ENCODE measurements at regions not wholly inside any gene's neighbourhood (a gene's known extent, or its start where the extent isn't known, plus 50 kb on each side); places are given as distances from the start of the nearest gene placed in this dataset.
"Not testable (repeated sequence)": the region's sequence is repeated elsewhere in the genome, so short reads cannot be mapped to it uniquely, and the experiment has no call there.

DNA sequence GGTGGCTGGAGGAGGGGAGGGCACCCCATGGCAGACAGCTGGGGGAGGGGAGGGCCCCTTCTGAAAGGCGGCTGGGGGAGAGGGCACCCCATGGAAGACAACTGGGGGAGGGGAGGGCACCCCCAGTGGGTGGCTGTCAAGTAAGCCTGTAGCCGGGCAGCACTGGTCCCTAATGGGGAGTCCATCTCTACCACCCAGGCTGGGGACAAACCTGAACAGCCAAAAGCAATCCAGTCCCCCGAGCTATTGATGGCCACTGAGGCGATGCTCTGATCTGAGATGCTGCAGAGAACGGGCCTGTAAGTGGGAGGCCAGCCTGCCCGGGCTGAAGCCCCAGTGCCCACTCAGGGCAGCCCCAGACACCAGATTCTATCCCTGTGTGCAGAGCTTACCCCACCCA lies 5378.4 kb upstream of the TPTE start:
- TF ChIP-seq, protein P1, sequence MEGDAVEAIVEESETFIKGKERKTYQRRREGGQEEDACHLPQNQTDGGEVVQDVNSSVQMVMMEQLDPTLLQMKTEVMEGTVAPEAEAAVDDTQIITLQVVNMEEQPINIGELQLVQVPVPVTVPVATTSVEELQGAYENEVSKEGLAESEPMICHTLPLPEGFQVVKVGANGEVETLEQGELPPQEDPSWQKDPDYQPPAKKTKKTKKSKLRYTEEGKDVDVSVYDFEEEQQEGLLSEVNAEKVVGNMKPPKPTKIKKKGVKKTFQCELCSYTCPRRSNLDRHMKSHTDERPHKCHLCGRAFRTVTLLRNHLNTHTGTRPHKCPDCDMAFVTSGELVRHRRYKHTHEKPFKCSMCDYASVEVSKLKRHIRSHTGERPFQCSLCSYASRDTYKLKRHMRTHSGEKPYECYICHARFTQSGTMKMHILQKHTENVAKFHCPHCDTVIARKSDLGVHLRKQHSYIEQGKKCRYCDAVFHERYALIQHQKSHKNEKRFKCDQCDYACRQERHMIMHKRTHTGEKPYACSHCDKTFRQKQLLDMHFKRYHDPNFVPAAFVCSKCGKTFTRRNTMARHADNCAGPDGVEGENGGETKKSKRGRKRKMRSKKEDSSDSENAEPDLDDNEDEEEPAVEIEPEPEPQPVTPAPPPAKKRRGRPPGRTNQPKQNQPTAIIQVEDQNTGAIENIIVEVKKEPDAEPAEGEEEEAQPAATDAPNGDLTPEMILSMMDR (IDR thresholded peaks at IDR 0.05), result not testable (repeated sequence)
- not testable (repeated sequence) for TF ChIP-seq POLR2AphosphoS5 (IDR thresholded peaks at IDR 0.05; ENCODE audit: insufficient read depth in 1 of 2, low read depth in 1 of 2); POLR2A (IDR thresholded peaks at IDR 0.05)

Measured in vagina (tissue), 2 donors.